Keratinocyte (primary cell): ENCODE measurements at regions not wholly inside any gene's neighbourhood (a gene's known extent, or its start where the extent isn't known, plus 50 kb on each side); places are given as distances from the start of the nearest gene placed in this dataset.

ENCODE experiments used
- DNase-seq: peaks from one replicate; pipeline ENCODE4 v3.0.0-alpha.2; 2011; ENCODE audit warnings: low read depth, missing footprints, low spot score
- FAIRE-seq: peaks from 2 replicates; lab custom pipeline; 2011; peaks lifted over from hg19 to GRCh38; lab: Jason Lieb, UNC
- H2AFZ ChIP-seq: 2 replicates; pipeline ENCODE4 v1.6.0; 2012; ENCODE audit warnings: low read length, control low read depth, inconsistent platforms; ENCODE audit not compliant: control insufficient read depth
- H3K27ac ChIP-seq: 2 replicates; pipeline ENCODE4 v1.5.1; 2011; ENCODE audit warnings: low read length; ENCODE audit not compliant: control insufficient read depth, insufficient read depth
- H3K27me3 ChIP-seq: 3 replicates; pipeline ENCODE4 v1.6.0; 2011; ENCODE audit warnings: low read length; ENCODE audit not compliant: control insufficient read depth, insufficient read depth; ENCODE audit errors: extremely low read depth
- H3K36me3 ChIP-seq, 2 experiments: 2 replicates in 1 of 2; 3 replicates in 1 of 2; pipeline ENCODE4 v1.5.1; 2011; ENCODE audit warnings: low read length in 2 of 2, mild to moderate bottlenecking in 1 of 2; ENCODE audit not compliant: control insufficient read depth in 2 of 2, insufficient read depth in 2 of 2; ENCODE audit errors: extremely low read depth in 1 of 2
- H3K4me1 ChIP-seq: 3 replicates; pipeline ENCODE4 v1.5.1; 2011; ENCODE audit warnings: low read length; ENCODE audit not compliant: control insufficient read depth, insufficient read depth; ENCODE audit errors: extremely low read depth
- H3K4me2 ChIP-seq: 3 replicates; pipeline ENCODE4 v1.6.0; 2011; ENCODE audit warnings: low read depth, low read length; ENCODE audit not compliant: control insufficient read depth, insufficient read depth; ENCODE audit errors: extremely low read depth
- H3K4me3 ChIP-seq, 3 experiments: fragments of 200-600 bp in 1 of 3; sonication (generic) in 1 of 3; 2 replicates in 2 of 3; 3 replicates in 1 of 3; pipeline ENCODE4 v1.5.1; 2011 to 2016; ENCODE audit warnings: low read length in 3 of 3, mild to moderate bottlenecking in 3 of 3, control low read depth in 2 of 3, inconsistent platforms in 1 of 3, low read depth in 1 of 3, mixed read lengths in 1 of 3, mixed run types in 1 of 3, moderate library complexity in 1 of 3; ENCODE audit not compliant: control insufficient read depth in 2 of 3, insufficient read depth in 2 of 3; ENCODE audit errors: extremely low read depth in 1 of 3
- H3K79me2 ChIP-seq: 2 replicates; pipeline ENCODE4 v1.6.0; 2012; ENCODE audit warnings: low read length; ENCODE audit not compliant: control insufficient read depth, insufficient read depth
- H3K9ac ChIP-seq: 3 replicates; pipeline ENCODE4 v1.6.0; 2011; ENCODE audit warnings: low read length; ENCODE audit not compliant: control insufficient read depth, insufficient read depth; ENCODE audit errors: extremely low read depth
- H3K9me1 ChIP-seq: 3 replicates; pipeline ENCODE4 v1.6.0; 2011; ENCODE audit warnings: low read length; ENCODE audit not compliant: control insufficient read depth, insufficient read depth; ENCODE audit errors: extremely low read depth
- H3K9me3 ChIP-seq: 2 replicates; pipeline ENCODE4 v1.5.1; 2012; ENCODE audit warnings: low read depth, low read length; ENCODE audit not compliant: control insufficient read depth
- H4K20me1 ChIP-seq: 3 replicates; pipeline ENCODE4 v1.6.0; 2011; ENCODE audit warnings: low read length; ENCODE audit not compliant: control insufficient read depth, insufficient read depth; ENCODE audit errors: extremely low read depth
- CTCF ChIP-seq, 3 experiments: IDR thresholded peaks in 1 of 3; conservative IDR thresholded peaks in 1 of 3; optimal IDR thresholded peaks in 1 of 3; 2 replicates in 2 of 3; 3 replicates in 1 of 3; pipeline versions ENCODE3 to v1.5.1; 2011; ENCODE audit warnings: low read length in 3 of 3, mild to moderate bottlenecking in 3 of 3, moderate library complexity in 2 of 3, control low read depth in 1 of 3, inconsistent platforms in 1 of 3; ENCODE audit not compliant: insufficient read depth in 2 of 3; ENCODE audit errors: extremely low read depth in 1 of 3
- EZH2 ChIP-seq: IDR thresholded peaks from one replicate; pipeline ENCODE4 v1.6.1; 2012; ENCODE audit warnings: inconsistent platforms, mild to moderate bottlenecking, low read length, moderate library complexity
- dilution Hi-C: fragments of 300-500 bp; cut with MboI; formaldehyde crosslinking; loops from one replicate; pipeline ENCODE4 v1.7.0; 2020; ENCODE audit warnings: low sequenced_read_pairs; ENCODE audit not compliant: extremely low pct_ligation_motif_present

- DNase-seq (no peak), FAIRE-seq (no peak)
- peaks cover 5% of the 10 kb centered on the region for H3K9me3 ChIP-seq
- no peak overlapping the region for H2AFZ ChIP-seq
- no peaks in the 10 kb centered on the region for H3K27me3 ChIP-seq
- H3K79me2 ChIP-seq: no peaks in the 10 kb centered on the region
- no peaks in the 10 kb centered on the region for H3K9me1 ChIP-seq
- dilution Hi-C loops: no loop called here
- no peak overlapping the region for H3K9ac ChIP-seq
- TF ChIP-seq EZH2: no peak
- TF ChIP-seq CTCF (optimal IDR thresholded peaks at IDR 0.05 in 1 of 3, IDR thresholded peaks at IDR 0.05 in 1 of 3, conservative IDR thresholded peaks at IDR 0.05 in 1 of 3; ENCODE audit: extremely low read depth in 1 of 3, insufficient read depth in 2 of 3, low read length in 3 of 3): no peak
- no peak overlapping the region for H3K27ac ChIP-seq
- no peaks in the 10 kb centered on the region for H4K20me1 ChIP-seq
- peaks cover 5% of the 10 kb centered on the region for H3K4me1 ChIP-seq
- H3K4me3 ChIP-seq: no peak overlapping the region
- H3K36me3 ChIP-seq: no peaks in the 10 kb centered on the region
- no peak overlapping the region for H3K4me2 ChIP-seq
These were observed 66.4 kb upstream of the CFAP46 start for GRCh38 chr10:133008736-133009135.

DNA sequence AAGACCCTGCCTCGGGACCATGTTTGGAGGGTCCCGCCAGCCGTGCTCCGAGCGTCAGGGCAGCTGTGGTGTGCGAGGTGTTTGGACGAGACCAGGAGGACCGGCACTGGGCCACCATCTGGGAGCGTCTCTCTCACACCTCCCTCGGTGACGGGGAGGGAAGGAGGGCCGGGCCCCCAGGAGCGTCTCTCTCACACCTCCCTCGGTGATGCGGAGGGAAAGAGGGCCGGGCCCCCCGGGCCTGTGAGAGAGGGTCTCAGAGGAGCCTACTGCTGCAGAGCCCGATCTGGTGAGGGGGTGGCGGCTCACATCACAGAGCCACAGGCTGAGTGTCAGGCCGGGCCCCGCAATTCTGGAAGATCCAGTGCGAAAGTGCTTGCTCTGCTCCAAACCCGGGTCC is 65.8 kb upstream of the CFAP46 start:
- no peak overlapping the region for H3K27ac ChIP-seq
- no peak for FAIRE-seq
- dilution Hi-C loops: no loop called here
- H2AFZ ChIP-seq: no peak overlapping the region
- TF ChIP-seq EZH2: no peak
- no peak for TF ChIP-seq CTCF (optimal IDR thresholded peaks at IDR 0.05 in 1 of 3, IDR thresholded peaks at IDR 0.05 in 1 of 3, conservative IDR thresholded peaks at IDR 0.05 in 1 of 3; ENCODE audit: extremely low read depth in 1 of 3, insufficient read depth in 2 of 3, low read length in 3 of 3)
- no peaks in the 10 kb centered on the region for H3K36me3 ChIP-seq
- no peaks in the 10 kb centered on the region for H4K20me1 ChIP-seq
- H3K79me2 ChIP-seq: no peaks in the 10 kb centered on the region
- H3K9me1 ChIP-seq: no peaks in the 10 kb centered on the region
- peaks cover 5% of the 10 kb centered on the region for H3K4me1 ChIP-seq
- H3K9me3 ChIP-seq: peaks cover 5% of the 10 kb centered on the region
- H3K27me3 ChIP-seq: peaks cover 5% of the 10 kb centered on the region
- H3K9ac ChIP-seq: no peak overlapping the region
- H3K4me2 ChIP-seq: no peak overlapping the region
- H3K4me3 ChIP-seq: no peak overlapping the region
- no peak for DNase-seq
